ENCODE measurements at regions not wholly inside any gene's neighbourhood (a gene's known extent, or its start where the extent isn't known, plus 50 kb on each side); places are given as distances from the start of the nearest gene placed in this dataset.

GRCh38 chr1:11414926-11415538, 63.9 kb upstream of the DISP3 start:
- DNase-seq, result no peak

DNA sequence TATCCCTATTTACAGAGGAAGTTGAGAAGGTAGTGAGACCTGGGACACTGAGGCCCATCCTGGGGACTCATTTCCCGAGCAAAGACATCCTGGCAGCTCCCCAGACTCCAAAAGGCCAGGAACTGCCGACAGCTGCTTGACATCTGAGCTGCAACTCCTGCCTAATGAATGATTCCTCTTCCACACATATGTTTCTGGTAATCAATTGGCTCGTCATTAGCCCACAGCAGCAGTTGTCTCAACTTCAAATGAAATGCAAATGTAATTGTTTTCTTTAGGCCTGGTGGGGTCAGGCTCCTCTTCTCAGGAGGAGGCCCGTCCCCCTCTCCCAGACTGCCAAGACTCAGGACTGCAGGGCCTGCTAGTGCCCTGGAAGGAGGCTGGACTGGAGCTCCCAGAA, 61.8 kb upstream of the DISP3 start:
- peak; percentile 50 for DNase-seq

DNA sequence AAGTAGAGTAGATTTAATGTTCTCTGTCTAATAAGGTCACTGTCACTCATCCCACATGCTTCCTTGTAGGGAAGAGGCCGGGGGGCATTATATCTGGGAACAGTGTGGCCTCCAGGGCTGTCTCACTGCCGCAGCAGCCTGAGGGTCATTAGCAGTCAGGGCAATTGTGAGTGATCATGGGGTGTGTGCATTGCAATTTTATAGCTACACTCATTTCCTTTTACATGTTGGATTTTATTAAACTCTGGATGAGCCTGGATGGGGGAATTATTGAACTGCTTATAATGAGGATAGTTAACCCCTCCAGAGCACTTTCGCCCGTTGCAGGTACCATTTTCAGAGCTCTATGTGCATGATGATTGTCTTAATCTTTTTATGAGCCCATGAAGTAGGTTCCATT, 60.9 kb upstream of the DISP3 start:
- no peak for DNase-seq

- no peak for DNase-seq
These were observed 57.5 kb upstream of the DISP3 start for GRCh38 chr1:11421443-11421842.

- DNase-seq, result no peak
These were observed 56.3 kb upstream of the DISP3 start for GRCh38 chr1:11422686-11423085.

- DNase-seq, result no peak
These were observed 52.3 kb upstream of the DISP3 start for GRCh38 chr1:11426617-11427016.

DNA sequence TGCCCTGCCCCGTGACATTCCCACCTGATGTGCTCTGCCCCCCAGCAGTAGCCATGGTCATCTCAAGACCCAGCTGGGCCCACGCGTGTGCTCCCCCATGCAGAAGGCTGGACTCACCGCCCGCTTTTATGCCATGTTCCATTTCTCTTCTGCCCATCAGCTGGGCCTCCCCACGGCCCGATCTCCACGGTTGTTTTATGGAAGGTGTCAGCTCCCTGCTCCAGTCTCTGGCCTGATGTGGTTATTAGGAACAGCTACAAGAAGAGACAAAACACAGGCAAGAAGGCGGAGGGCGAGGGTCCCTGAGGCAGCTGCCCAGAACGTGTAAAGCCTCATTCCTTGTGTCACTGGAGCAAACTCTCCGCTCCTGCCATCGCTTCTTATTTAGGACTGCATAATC, 50.2 kb upstream of the DISP3 start:
- DNase-seq, result no peak

All from NCI-H69 (cell line).